Activated T-cell treated with anti-CD3 and anti-CD28 coated beads, Interleukin-2, amount 50 U/mL, for 72 hours (primary cell): ENCODE measurements at regions not wholly inside any gene's neighbourhood (a gene's known extent, or its start where the extent isn't known, plus 50 kb on each side); places are given as distances from the start of the nearest gene placed in this dataset.

Source experiments
- ATAC-seq, 2 donors: fragments of 150-1000 bp; cut with Tn5 transposase; replicated peaks in 1 of 2; 2 replicates each; pipeline ENCODE4 v1.10.0; 2021; ENCODE audit warnings: moderate library complexity in 2 of 2, mild to moderate bottlenecking in 1 of 2
- DNase-seq, 2 donors: peaks; one replicate each; pipeline ENCODE4 v3.0.0; 2021 to 2022; ENCODE audit warnings: mixed read lengths in 1 of 2
- H3K27ac Mint-ChIP-seq: one replicate; pipeline ENCODE4 v1.8.0; 2022; ENCODE audit warnings: mild to moderate bottlenecking, moderate library complexity, mixed read lengths
- H3K27me3 Mint-ChIP-seq: one replicate; pipeline ENCODE4 v1.8.0; 2022; ENCODE audit warnings: low read depth, mixed read lengths
- H3K36me3 Mint-ChIP-seq, 2 donors: one replicate each; pipeline ENCODE4 v1.8.0; 2022; ENCODE audit warnings: mixed read lengths in 2 of 2, mild to moderate bottlenecking in 1 of 2; ENCODE audit not compliant: insufficient read depth in 2 of 2
- H3K4me1 Mint-ChIP-seq: one replicate; pipeline ENCODE4 v1.8.0; 2022; ENCODE audit warnings: low read depth, mixed read lengths
- H3K4me3 Mint-ChIP-seq, 2 donors: one replicate each; pipeline ENCODE4 v1.8.0; 2022; ENCODE audit warnings: mild to moderate bottlenecking in 2 of 2, mixed read lengths in 2 of 2, moderate library complexity in 2 of 2
- H3K9me3 Mint-ChIP-seq, 2 donors: one replicate each; pipeline ENCODE4 v1.8.0; 2022; ENCODE audit warnings: mixed read lengths in 2 of 2

DNA sequence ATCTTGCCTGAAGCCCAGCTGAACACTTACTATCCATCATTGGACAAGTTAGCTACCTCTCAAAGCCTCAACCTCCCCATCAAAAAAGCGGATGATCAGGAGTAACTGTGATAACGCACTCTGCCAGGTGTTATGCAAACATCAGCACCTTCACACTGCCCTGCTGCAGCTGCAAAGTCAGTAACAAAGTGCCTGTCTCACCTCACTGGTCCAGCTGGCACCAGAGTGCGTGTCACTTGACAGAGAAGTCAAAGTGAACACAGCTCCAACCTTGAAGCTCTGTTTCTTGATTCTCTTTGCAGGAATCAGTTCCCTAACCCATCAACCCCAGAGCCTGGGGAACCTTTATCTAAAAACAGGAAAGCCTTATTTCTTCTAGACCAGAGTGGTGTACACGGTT, 413.6 kb downstream of the CTTN start:
- no peak for ATAC-seq
- DNase-seq: no peak
- no peak overlapping the region for H3K27ac Mint-ChIP-seq
- no peak overlapping the region for H3K4me3 Mint-ChIP-seq
- no peaks in the 10 kb centered on the region for H3K27me3 Mint-ChIP-seq
- H3K4me1 Mint-ChIP-seq: no peaks in the 10 kb centered on the region
- H3K9me3 Mint-ChIP-seq: no peaks in the 10 kb centered on the region
- no peaks in the 10 kb centered on the region for H3K36me3 Mint-ChIP-seq

DNA sequence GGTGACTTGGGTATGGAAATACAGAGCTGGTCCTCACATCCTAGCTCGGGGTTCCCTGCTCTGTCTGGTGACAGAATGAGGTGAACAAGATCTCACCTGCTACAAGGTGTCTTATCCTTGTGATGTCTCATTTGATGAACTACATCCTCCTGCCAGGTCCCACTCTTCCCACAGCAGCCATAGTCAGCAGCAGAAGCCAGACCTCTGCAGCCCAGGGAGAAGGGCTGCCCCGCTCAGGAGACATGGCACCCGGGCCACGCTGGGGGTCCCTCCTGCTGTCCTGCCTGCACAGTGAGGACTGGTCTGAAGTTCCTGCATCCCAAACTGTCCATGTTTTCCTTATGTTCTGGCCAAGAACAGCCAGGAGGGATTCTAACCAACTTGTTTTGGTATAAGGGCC, 414.1 kb downstream of the CTTN start:
- no peaks in the 10 kb centered on the region for H3K9me3 Mint-ChIP-seq
- H3K27me3 Mint-ChIP-seq: no peaks in the 10 kb centered on the region
- no peak for DNase-seq
- no peaks in the 10 kb centered on the region for H3K4me1 Mint-ChIP-seq
- no peaks in the 10 kb centered on the region for H3K36me3 Mint-ChIP-seq
- H3K27ac Mint-ChIP-seq: no peak overlapping the region
- no peak for ATAC-seq
- no peak overlapping the region for H3K4me3 Mint-ChIP-seq

DNA sequence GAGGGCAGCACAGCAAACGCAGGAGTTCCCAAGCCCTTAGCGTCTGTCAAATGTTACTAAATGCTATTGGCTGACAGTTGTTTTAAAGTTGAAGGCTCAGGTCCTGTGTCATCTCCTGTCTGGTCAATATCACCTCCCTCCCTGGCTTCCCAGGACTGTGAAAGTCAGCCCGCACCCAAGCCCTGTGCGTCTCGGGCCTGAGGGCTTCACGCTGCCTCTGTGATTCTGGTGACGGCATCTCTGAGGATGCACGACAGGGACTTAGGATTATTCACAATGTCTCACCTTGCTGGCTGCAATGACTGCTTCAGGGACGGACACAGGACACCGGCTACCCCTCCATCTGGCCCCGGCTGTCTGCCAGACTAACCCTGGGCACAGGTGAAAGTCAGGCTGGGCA, 415.3 kb downstream of the CTTN start:
- Mint-ChIP-seq H3K9me3 (no peaks in the 10 kb centered on the region), H3K36me3 (no peaks in the 10 kb centered on the region), H3K4me3 (no peak overlapping the region), H3K27ac (no peak overlapping the region), H3K27me3 (no peaks in the 10 kb centered on the region), H3K4me1 (no peaks in the 10 kb centered on the region)
- ATAC-seq (no peak), DNase-seq (no peak)

DNA sequence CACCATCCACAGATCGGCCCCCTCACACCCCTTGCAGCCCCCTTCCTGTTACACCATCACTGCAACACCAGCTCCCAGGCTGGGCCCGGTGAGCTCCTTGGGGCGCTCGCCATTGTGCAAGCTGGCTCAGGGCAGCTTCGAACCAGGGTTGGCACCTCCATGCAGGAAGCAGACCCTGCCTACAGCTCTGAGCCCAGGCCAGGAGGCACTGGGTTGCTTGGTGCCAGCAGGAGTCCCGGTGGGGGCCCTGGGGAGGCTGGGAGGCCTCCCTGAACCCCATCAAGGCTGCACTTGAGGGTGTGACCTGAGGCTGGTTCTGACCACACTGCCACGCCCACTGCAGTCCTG, 417.1 kb downstream of the CTTN start:
- H3K36me3 Mint-ChIP-seq: no peaks in the 10 kb centered on the region
- no peak overlapping the region for H3K4me3 Mint-ChIP-seq
- no peaks in the 10 kb centered on the region for H3K4me1 Mint-ChIP-seq
- no peak overlapping the region for H3K27ac Mint-ChIP-seq
- ATAC-seq (no peak), DNase-seq (no peak)
- H3K27me3 Mint-ChIP-seq: no peaks in the 10 kb centered on the region
- no peaks in the 10 kb centered on the region for H3K9me3 Mint-ChIP-seq

DNA sequence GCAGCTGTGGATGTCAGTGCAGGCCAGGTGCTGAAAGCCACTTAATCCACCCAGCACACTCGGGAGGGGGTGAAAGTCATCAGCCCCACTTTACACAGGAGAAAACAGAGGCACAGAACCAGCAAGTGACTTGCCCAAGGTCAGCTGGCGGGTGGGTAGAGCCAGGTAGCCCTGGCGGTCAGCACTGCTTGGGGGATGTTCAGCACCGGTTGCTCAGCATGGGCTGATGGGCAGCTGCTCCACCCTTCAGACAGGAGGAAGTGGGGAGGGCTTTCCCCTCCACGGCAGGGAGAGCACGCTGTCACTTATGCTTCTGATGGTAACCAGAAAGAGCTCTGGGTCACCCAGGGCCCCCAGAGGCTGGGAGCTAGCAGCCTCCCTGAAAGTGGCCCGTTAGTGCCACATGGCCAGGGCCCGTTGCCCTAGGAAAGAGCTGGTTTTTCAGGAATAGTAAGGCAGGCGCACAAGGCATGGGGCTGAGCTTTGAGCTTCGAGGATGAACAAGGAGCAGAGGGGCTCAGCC, 417.9 kb downstream of the CTTN start:
- Mint-ChIP-seq H3K4me3 (no peak overlapping the region), H3K9me3 (no peaks in the 10 kb centered on the region), H3K4me1 (no peaks in the 10 kb centered on the region), H3K27ac (no peak overlapping the region), H3K27me3 (no peaks in the 10 kb centered on the region), H3K36me3 (no peaks in the 10 kb centered on the region)
- DNase-seq (no peak), ATAC-seq (no peak)

DNA sequence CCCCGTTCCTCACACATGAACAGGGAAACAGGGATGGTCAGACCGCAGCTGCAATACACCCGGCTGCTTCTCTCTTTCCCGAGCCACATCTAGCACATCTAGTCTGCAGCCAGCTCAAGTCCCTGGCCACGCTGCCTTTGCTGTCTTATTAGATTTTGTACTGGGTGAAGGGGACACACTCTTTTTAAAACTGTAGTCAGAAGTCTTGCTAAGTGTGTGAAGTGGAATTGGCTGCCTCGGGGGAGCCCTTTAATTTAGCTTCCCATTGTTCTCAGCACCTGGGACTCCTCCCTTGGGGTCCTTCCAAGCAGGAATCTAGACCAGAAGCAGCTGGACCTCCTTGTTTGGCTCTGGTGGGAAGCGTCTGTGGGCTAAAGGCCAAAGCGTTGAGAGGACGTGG, 420.0 kb downstream of the CTTN start:
- no peaks in the 10 kb centered on the region for H3K4me1 Mint-ChIP-seq
- H3K27ac Mint-ChIP-seq: no peak overlapping the region
- no peak for ATAC-seq
- no peak overlapping the region for H3K4me3 Mint-ChIP-seq
- no peaks in the 10 kb centered on the region for H3K9me3 Mint-ChIP-seq
- H3K36me3 Mint-ChIP-seq: no peaks in the 10 kb centered on the region
- peaks cover 2% of the 10 kb centered on the region for H3K27me3 Mint-ChIP-seq
- DNase-seq: no peak

DNA sequence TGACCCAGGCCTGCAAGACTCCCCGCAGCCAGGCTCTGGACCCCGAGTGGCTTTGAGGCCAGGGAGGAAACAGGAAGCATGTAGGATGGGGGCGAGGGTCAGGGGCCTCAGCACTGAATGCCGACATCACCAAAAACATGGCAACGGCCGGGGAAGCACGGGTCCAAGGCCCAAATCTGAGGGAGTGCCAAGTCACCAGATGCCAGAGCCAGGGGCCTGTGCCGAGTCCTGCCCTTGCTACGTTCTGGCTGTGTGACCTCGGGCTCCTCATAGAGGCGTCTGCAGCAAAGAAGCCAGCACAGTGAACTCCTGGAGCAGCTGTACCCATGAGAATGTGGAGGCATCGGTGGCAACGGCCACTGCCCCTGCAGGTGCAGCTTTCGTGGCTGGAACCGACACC, 420.7 kb downstream of the CTTN start:
- no peaks in the 10 kb centered on the region for H3K9me3 Mint-ChIP-seq
- H3K36me3 Mint-ChIP-seq: no peaks in the 10 kb centered on the region
- DNase-seq (no peak), ATAC-seq (no peak)
- H3K4me3 Mint-ChIP-seq: no peak overlapping the region
- no peaks in the 10 kb centered on the region for H3K4me1 Mint-ChIP-seq
- no peak overlapping the region for H3K27ac Mint-ChIP-seq
- H3K27me3 Mint-ChIP-seq: peaks cover 9% of the 10 kb centered on the region

DNA sequence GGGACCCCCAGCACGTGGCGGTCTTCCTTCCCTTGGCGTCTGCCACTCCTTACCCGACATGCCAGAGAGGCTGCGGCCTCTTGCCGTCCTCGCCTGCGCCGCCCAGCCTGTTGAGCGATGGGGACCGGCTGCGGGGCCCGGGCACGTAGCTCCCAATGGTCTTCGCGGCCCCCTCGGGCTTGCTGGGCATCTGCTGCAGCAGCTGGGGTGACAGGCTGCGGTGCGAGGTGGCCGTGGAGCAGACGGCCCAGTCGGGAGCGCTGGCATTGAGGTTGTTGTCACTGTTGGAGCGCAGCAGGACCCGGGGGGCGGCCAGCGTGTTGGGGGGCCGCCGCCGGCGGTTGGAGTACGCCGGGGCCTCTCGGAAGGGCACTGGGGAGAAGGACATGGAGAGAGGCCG, 422.0 kb downstream of the CTTN start:
- Mint-ChIP-seq H3K9me3 (no peaks in the 10 kb centered on the region), H3K27ac (no peak overlapping the region), H3K27me3 (peaks cover 22% of the 10 kb centered on the region), H3K4me3 (no peak overlapping the region), H3K4me1 (no peaks in the 10 kb centered on the region), H3K36me3 (no peaks in the 10 kb centered on the region)
- DNase-seq (no peak), ATAC-seq (no peak)

DNA sequence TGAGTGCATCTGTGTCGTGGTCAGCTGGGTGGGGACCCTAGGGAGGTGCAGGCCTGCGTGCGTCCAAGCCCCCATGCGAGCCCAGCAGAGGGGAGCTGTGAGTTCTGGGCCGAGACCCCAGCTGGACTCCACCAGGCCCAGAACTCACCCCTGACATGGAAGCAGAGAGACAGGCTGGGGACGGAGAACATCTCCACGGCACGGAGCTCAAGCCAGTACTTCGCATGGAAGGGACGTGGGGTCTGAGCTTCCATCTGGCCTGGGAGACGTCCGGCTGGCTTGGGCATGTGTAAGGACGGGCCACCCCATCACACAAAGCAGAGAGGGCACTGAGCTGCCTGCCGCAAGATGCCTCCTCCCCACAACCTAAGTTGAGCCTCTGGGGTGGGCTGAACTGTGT, 422.4 kb downstream of the CTTN start:
- no peak for DNase-seq
- Mint-ChIP-seq H3K36me3 (no peaks in the 10 kb centered on the region), H3K9me3 (no peaks in the 10 kb centered on the region), H3K27ac (no peak overlapping the region), H3K27me3 (peaks cover 26% of the 10 kb centered on the region), H3K4me1 (no peaks in the 10 kb centered on the region), H3K4me3 (no peak overlapping the region)
- ATAC-seq: no peak

DNA sequence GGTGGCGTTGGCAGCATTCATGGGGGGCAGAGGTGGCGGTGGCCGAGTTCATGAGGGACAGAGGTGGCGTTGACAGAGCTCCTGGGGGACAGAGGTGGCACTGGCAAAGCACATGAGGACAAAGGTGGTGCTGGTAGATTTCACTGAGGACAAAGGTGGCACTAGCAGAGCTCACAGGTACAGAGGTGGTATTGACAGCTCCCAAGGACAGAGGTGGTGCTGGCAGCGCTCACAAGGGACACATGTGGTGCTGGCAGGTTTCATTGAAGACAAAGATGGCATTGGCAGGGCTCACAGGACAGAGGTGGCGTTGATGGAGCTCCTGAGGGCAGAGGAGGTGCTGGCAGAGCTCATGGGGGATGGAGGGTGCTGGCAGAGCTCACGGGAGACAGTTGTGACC, 425.4 kb downstream of the CTTN start:
- Mint-ChIP-seq H3K27ac (no peak overlapping the region), H3K27me3 (peaks cover 51% of the 10 kb centered on the region), H3K4me3 (no peak overlapping the region), H3K9me3 (no peaks in the 10 kb centered on the region), H3K4me1 (no peaks in the 10 kb centered on the region), H3K36me3 (no peaks in the 10 kb centered on the region)
- DNase-seq: no peak
- ATAC-seq: no peak

DNA sequence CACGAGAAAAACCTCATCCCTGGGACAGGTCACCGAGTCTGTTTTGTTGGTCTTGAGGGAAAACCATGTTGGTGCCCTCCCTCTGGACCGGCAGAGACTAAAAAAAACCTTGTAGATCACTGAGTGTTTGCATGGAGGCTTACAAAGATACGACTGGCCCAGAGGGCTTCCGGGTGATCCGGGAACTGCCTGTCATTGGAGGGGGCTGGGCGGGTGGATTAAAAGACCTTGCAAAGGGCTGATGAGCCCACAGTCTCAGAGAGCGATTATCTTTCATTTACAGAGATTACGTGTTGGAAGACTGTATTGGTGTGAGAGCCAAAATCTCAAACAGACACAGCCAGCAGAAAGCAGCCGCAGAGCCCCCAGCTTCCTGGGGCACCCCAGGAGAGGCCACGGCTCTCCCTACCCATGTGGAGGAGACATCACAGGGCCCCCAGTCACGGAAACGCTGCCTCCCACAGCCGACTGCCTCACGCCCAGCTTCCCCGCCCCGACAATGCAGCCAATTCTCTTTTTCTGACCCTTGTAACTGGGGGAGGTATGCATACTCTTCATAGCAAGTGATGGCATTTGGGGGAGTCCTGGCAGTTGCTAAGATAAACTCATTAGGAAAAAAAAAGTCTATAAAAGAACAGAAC, 426.4 kb downstream of the CTTN start:
- H3K4me3 Mint-ChIP-seq: no peak overlapping the region
- peak in 1 of 2 donors; percentile 3 for DNase-seq
- peaks cover 51% of the 10 kb centered on the region for H3K27me3 Mint-ChIP-seq
- no peak overlapping the region for H3K27ac Mint-ChIP-seq
- no peaks in the 10 kb centered on the region for H3K4me1 Mint-ChIP-seq
- no peaks in the 10 kb centered on the region for H3K9me3 Mint-ChIP-seq
- ATAC-seq: peak in 1 of 2 donors; percentile 30
- no peaks in the 10 kb centered on the region for H3K36me3 Mint-ChIP-seq

DNA sequence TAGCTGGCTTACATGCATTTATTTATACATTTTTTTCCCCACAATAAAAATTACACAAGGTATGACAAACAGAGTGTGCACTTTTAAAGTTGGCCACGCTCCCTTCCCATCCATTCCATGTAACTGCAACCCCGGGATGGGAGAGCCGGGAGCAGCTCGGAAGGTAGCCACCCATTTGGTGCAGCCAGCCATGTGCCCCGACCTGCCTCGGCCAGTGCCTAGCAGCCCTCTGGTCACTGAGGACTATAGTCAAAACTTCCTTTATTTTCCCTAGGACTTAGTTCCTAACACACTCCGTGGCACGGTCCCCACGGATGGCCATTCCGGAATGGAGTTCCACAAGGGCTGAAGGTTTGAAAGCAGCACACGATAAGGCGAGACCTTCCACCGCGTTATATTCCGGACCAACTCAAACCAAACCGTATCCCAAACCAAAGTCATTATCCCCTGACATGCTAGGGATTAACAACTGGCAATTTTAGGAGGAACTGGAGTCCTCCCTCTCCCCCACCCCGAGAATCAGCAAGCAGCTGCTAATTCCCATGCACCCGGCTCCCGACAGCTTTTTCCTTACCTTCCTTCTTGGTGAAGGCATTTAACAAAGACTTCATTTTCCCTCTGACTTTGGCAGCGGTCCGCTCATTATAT, 426.4 kb downstream of the SHANK2 start:
- Mint-ChIP-seq H3K9me3 (no peaks in the 10 kb centered on the region), H3K27me3 (peaks cover 51% of the 10 kb centered on the region), H3K4me1 (no peaks in the 10 kb centered on the region), H3K4me3 (no peak overlapping the region), H3K36me3 (no peaks in the 10 kb centered on the region), H3K27ac (no peak overlapping the region)
- ATAC-seq (no peak), DNase-seq (no peak)

DNA sequence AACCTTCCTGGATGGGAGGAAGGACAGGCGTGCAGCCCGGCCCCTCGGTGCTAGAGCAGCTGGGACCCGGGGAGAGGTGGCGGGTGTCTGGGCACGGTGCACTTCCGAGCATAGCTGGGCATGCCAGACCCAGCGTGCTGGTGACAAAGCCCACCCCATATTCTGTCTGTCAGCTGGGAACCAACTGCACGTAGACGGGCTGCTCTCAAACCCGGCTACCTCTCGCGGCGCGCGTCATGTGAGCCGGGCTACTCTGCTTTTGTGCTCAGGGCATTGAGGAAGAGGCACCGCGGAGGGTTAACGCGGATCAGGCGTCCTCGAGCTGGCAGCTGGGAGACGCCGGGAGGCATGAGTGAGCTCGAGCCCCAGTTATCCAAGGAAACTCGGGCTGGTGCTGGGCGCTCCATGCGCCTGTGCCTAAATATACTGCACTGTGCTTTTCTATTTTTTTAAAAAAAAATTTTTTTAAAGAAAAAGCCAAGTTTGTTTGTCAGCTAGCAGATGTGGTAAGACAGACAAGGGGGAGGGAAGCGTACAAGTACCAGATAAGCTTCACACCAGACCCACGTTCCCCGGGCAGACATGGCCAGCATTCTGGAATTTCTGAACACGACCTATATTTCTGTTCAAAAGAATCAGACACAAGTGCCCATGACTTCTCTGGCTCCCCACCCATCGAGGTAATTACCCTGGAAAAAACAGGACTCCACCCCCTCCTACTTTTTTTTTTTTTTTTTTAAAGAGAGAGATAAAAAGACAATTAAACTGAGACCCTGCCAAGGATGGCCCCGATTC, 425.6 kb downstream of the SHANK2 start:
- no peak overlapping the region for H3K4me3 Mint-ChIP-seq
- DNase-seq (no peak), ATAC-seq (no peak)
- no peaks in the 10 kb centered on the region for H3K36me3 Mint-ChIP-seq
- peaks cover 51% of the 10 kb centered on the region for H3K27me3 Mint-ChIP-seq
- H3K9me3 Mint-ChIP-seq: no peaks in the 10 kb centered on the region
- no peaks in the 10 kb centered on the region for H3K4me1 Mint-ChIP-seq
- no peak overlapping the region for H3K27ac Mint-ChIP-seq
